ENCODE measurements at regions not wholly inside any gene's neighbourhood (a gene's known extent, or its start where the extent isn't known, plus 50 kb on each side); places are given as distances from the start of the nearest gene placed in this dataset.

- TF ChIP-seq, protein P1, sequence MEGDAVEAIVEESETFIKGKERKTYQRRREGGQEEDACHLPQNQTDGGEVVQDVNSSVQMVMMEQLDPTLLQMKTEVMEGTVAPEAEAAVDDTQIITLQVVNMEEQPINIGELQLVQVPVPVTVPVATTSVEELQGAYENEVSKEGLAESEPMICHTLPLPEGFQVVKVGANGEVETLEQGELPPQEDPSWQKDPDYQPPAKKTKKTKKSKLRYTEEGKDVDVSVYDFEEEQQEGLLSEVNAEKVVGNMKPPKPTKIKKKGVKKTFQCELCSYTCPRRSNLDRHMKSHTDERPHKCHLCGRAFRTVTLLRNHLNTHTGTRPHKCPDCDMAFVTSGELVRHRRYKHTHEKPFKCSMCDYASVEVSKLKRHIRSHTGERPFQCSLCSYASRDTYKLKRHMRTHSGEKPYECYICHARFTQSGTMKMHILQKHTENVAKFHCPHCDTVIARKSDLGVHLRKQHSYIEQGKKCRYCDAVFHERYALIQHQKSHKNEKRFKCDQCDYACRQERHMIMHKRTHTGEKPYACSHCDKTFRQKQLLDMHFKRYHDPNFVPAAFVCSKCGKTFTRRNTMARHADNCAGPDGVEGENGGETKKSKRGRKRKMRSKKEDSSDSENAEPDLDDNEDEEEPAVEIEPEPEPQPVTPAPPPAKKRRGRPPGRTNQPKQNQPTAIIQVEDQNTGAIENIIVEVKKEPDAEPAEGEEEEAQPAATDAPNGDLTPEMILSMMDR (IDR thresholded peaks at IDR 0.05) = no peak
- TF ChIP-seq POLR2A (IDR thresholded peaks at IDR 0.05) = no peak
Observed at GRCh38 chr14:98960617-98961013, 311.4 kb downstream of the BCL11B start.

Data from breast epithelium (tissue), 3 donors.